ENCODE measurements at regions not wholly inside any gene's neighbourhood (a gene's known extent, or its start where the extent isn't known, plus 50 kb on each side); places are given as distances from the start of the nearest gene placed in this dataset.

GRCh38 chr6:131381709-131382093 is 191.3 kb upstream of the ARG1 start:
- no peak overlapping the region for H3K4me3 ChIP-seq (ENCODE audit: low read depth in 1 of 5, low read length in 5 of 5)
- H3K4me1 ChIP-seq (ENCODE audit: control insufficient read depth in 5 of 5, insufficient read depth in 5 of 5, low read length in 5 of 5) = no peaks in the 10 kb centered on the region
- H3K9me3 ChIP-seq (ENCODE audit: control insufficient read depth in 5 of 5, low read length in 5 of 5) = no peaks in the 10 kb centered on the region
- no peak overlapping the region for H3K9ac ChIP-seq (ENCODE audit: low read length in 5 of 5)
- H3K27me3 ChIP-seq (ENCODE audit: control insufficient read depth in 5 of 5, insufficient read depth in 4 of 5, low read length in 5 of 5) = peaks cover 0 to 2% (median 0%) of the 10 kb centered on the region in 5 donors
- no peak overlapping the region for H3K27ac ChIP-seq (ENCODE audit: low read depth, low read length)
- H3K36me3 ChIP-seq (ENCODE audit: control insufficient read depth in 5 of 5, insufficient read depth in 5 of 5, low read length in 5 of 5) = no peaks in the 10 kb centered on the region

- Histone ChIP-seq H3K27me3 (ENCODE audit: control insufficient read depth in 5 of 5, insufficient read depth in 4 of 5, low read length in 5 of 5) (peaks cover 0 to 2% (median 0%) of the 10 kb centered on the region in 5 donors), H3K9ac (ENCODE audit: low read length in 5 of 5) (no peak overlapping the region), H3K4me3 (ENCODE audit: low read depth in 1 of 5, low read length in 5 of 5) (no peak overlapping the region), H3K9me3 (ENCODE audit: control insufficient read depth in 5 of 5, low read length in 5 of 5) (no peaks in the 10 kb centered on the region), H3K4me1 (ENCODE audit: control insufficient read depth in 5 of 5, insufficient read depth in 5 of 5, low read length in 5 of 5) (no peaks in the 10 kb centered on the region), H3K36me3 (ENCODE audit: control insufficient read depth in 5 of 5, insufficient read depth in 5 of 5, low read length in 5 of 5) (no peaks in the 10 kb centered on the region), H3K27ac (ENCODE audit: low read depth, low read length) (no peak overlapping the region)
Measured at GRCh38 chr6:131382631-131383030, 190.4 kb upstream of the ARG1 start.

- H3K27ac ChIP-seq (ENCODE audit: low read depth, low read length) = no peak overlapping the region
- H3K9ac ChIP-seq (ENCODE audit: low read length in 5 of 5) = no peak overlapping the region
- H3K4me3 ChIP-seq (ENCODE audit: low read depth in 1 of 5, low read length in 5 of 5) = no peak overlapping the region
- no peaks in the 10 kb centered on the region for H3K9me3 ChIP-seq (ENCODE audit: control insufficient read depth in 5 of 5, low read length in 5 of 5)
- peaks cover 0 to 2% (median 0%) of the 10 kb centered on the region in 5 donors for H3K27me3 ChIP-seq (ENCODE audit: control insufficient read depth in 5 of 5, insufficient read depth in 4 of 5, low read length in 5 of 5)
- no peaks in the 10 kb centered on the region for H3K36me3 ChIP-seq (ENCODE audit: control insufficient read depth in 5 of 5, insufficient read depth in 5 of 5, low read length in 5 of 5)
- H3K4me1 ChIP-seq (ENCODE audit: control insufficient read depth in 5 of 5, insufficient read depth in 5 of 5, low read length in 5 of 5) = no peaks in the 10 kb centered on the region
Measured at GRCh38 chr6:131383421-131384411, 189.3 kb upstream of the ARG1 start.

GRCh38 chr6:131387562-131388447 is 185.2 kb upstream of the ARG1 start:
- Histone ChIP-seq H3K4me1 (ENCODE audit: control insufficient read depth in 5 of 5, insufficient read depth in 5 of 5, low read length in 5 of 5) (no peaks in the 10 kb centered on the region), H3K27me3 (ENCODE audit: control insufficient read depth in 5 of 5, insufficient read depth in 4 of 5, low read length in 5 of 5) (no peaks in the 10 kb centered on the region), H3K4me3 (ENCODE audit: low read depth in 1 of 5, low read length in 5 of 5) (no peak overlapping the region), H3K36me3 (ENCODE audit: control insufficient read depth in 5 of 5, insufficient read depth in 5 of 5, low read length in 5 of 5) (no peaks in the 10 kb centered on the region), H3K9ac (ENCODE audit: low read length in 5 of 5) (no peak overlapping the region), H3K9me3 (ENCODE audit: control insufficient read depth in 5 of 5, low read length in 5 of 5) (no peaks in the 10 kb centered on the region), H3K27ac (ENCODE audit: low read depth, low read length) (no peak overlapping the region)

GRCh38 chr6:131390322-131390721 is 182.7 kb upstream of the ARG1 start:
- Histone ChIP-seq H3K36me3 (ENCODE audit: control insufficient read depth in 5 of 5, insufficient read depth in 5 of 5, low read length in 5 of 5) (no peaks in the 10 kb centered on the region), H3K4me3 (ENCODE audit: low read depth in 1 of 5, low read length in 5 of 5) (no peak overlapping the region), H3K9me3 (ENCODE audit: control insufficient read depth in 5 of 5, low read length in 5 of 5) (no peaks in the 10 kb centered on the region), H3K27me3 (ENCODE audit: control insufficient read depth in 5 of 5, insufficient read depth in 4 of 5, low read length in 5 of 5) (no peaks in the 10 kb centered on the region), H3K27ac (ENCODE audit: low read depth, low read length) (no peak overlapping the region), H3K4me1 (ENCODE audit: control insufficient read depth in 5 of 5, insufficient read depth in 5 of 5, low read length in 5 of 5) (no peaks in the 10 kb centered on the region), H3K9ac (ENCODE audit: low read length in 5 of 5) (no peak overlapping the region)

GRCh38 chr6:131391116-131391515 is 181.9 kb upstream of the ARG1 start:
- H3K4me1 ChIP-seq (ENCODE audit: control insufficient read depth in 5 of 5, insufficient read depth in 5 of 5, low read length in 5 of 5) = no peaks in the 10 kb centered on the region
- H3K27me3 ChIP-seq (ENCODE audit: control insufficient read depth in 5 of 5, insufficient read depth in 4 of 5, low read length in 5 of 5) = no peaks in the 10 kb centered on the region
- H3K27ac ChIP-seq (ENCODE audit: low read depth, low read length) = no peak overlapping the region
- H3K4me3 ChIP-seq (ENCODE audit: low read depth in 1 of 5, low read length in 5 of 5) = no peak overlapping the region
- no peak overlapping the region for H3K9ac ChIP-seq (ENCODE audit: low read length in 5 of 5)
- H3K36me3 ChIP-seq (ENCODE audit: control insufficient read depth in 5 of 5, insufficient read depth in 5 of 5, low read length in 5 of 5) = no peaks in the 10 kb centered on the region
- H3K9me3 ChIP-seq (ENCODE audit: control insufficient read depth in 5 of 5, low read length in 5 of 5) = no peaks in the 10 kb centered on the region

- no peaks in the 10 kb centered on the region for H3K36me3 ChIP-seq (ENCODE audit: control insufficient read depth in 5 of 5, insufficient read depth in 5 of 5, low read length in 5 of 5)
- H3K27ac ChIP-seq (ENCODE audit: low read depth, low read length) = no peak overlapping the region
- H3K9ac ChIP-seq (ENCODE audit: low read length in 5 of 5) = no peak overlapping the region
- H3K4me1 ChIP-seq (ENCODE audit: control insufficient read depth in 5 of 5, insufficient read depth in 5 of 5, low read length in 5 of 5) = no peaks in the 10 kb centered on the region
- no peaks in the 10 kb centered on the region for H3K9me3 ChIP-seq (ENCODE audit: control insufficient read depth in 5 of 5, low read length in 5 of 5)
- no peaks in the 10 kb centered on the region for H3K27me3 ChIP-seq (ENCODE audit: control insufficient read depth in 5 of 5, insufficient read depth in 4 of 5, low read length in 5 of 5)
- no peak overlapping the region for H3K4me3 ChIP-seq (ENCODE audit: low read depth in 1 of 5, low read length in 5 of 5)
Measured at GRCh38 chr6:131393433-131393832, 179.6 kb upstream of the ARG1 start.

GRCh38 chr6:131394768-131395432 is 178.1 kb upstream of the ARG1 start:
- no peak overlapping the region for H3K9ac ChIP-seq (ENCODE audit: low read length in 5 of 5)
- H3K4me3 ChIP-seq (ENCODE audit: low read depth in 1 of 5, low read length in 5 of 5) = no peak overlapping the region
- no peaks in the 10 kb centered on the region for H3K4me1 ChIP-seq (ENCODE audit: control insufficient read depth in 5 of 5, insufficient read depth in 5 of 5, low read length in 5 of 5)
- no peaks in the 10 kb centered on the region for H3K27me3 ChIP-seq (ENCODE audit: control insufficient read depth in 5 of 5, insufficient read depth in 4 of 5, low read length in 5 of 5)
- no peaks in the 10 kb centered on the region for H3K9me3 ChIP-seq (ENCODE audit: control insufficient read depth in 5 of 5, low read length in 5 of 5)
- no peak overlapping the region for H3K27ac ChIP-seq (ENCODE audit: low read depth, low read length)
- H3K36me3 ChIP-seq (ENCODE audit: control insufficient read depth in 5 of 5, insufficient read depth in 5 of 5, low read length in 5 of 5) = no peaks in the 10 kb centered on the region

- Histone ChIP-seq H3K27me3 (ENCODE audit: control insufficient read depth in 5 of 5, insufficient read depth in 4 of 5, low read length in 5 of 5) (no peaks in the 10 kb centered on the region), H3K9ac (ENCODE audit: low read length in 5 of 5) (no peak overlapping the region), H3K4me3 (ENCODE audit: low read depth in 1 of 5, low read length in 5 of 5) (no peak overlapping the region), H3K27ac (ENCODE audit: low read depth, low read length) (no peak overlapping the region), H3K9me3 (ENCODE audit: control insufficient read depth in 5 of 5, low read length in 5 of 5) (peaks cover 4 to 12% (median 12%) of the 10 kb centered on the region in 5 donors), H3K4me1 (ENCODE audit: control insufficient read depth in 5 of 5, insufficient read depth in 5 of 5, low read length in 5 of 5) (no peaks in the 10 kb centered on the region), H3K36me3 (ENCODE audit: control insufficient read depth in 5 of 5, insufficient read depth in 5 of 5, low read length in 5 of 5) (no peaks in the 10 kb centered on the region)
Measured at GRCh38 chr6:131398176-131398575, 174.8 kb upstream of the ARG1 start.
